ENCODE measurements at regions not wholly inside any gene's neighbourhood (a gene's known extent, or its start where the extent isn't known, plus 50 kb on each side); places are given as distances from the start of the nearest gene placed in this dataset.

GRCh38 chr21:18725653-18726052 is 322.1 kb upstream of the TMPRSS15 start:
- TF ChIP-seq CTCF (IDR thresholded peaks at IDR 0.05) (no peak), POLR2AphosphoS5 (IDR thresholded peaks at IDR 0.05) (no peak)
